ENCODE measurements at regions not wholly inside any gene's neighbourhood (a gene's known extent, or its start where the extent isn't known, plus 50 kb on each side); places are given as distances from the start of the nearest gene placed in this dataset.
"Not testable (repeated sequence)": the region's sequence is repeated elsewhere in the genome, so short reads cannot be mapped to it uniquely, and the experiment has no call there.

GRCh38 chr5:1626397-1626796, 102.6 kb upstream of the LPCAT1 start:
- not testable (repeated sequence) for DNase-seq

GRCh38 chr5:1619531-1619930, 95.8 kb upstream of the LPCAT1 start:
- DNase-seq: not testable (repeated sequence)

GRCh38 chr5:1618296-1618865, 94.6 kb upstream of the LPCAT1 start:
- DNase-seq: not testable (repeated sequence)

DNA sequence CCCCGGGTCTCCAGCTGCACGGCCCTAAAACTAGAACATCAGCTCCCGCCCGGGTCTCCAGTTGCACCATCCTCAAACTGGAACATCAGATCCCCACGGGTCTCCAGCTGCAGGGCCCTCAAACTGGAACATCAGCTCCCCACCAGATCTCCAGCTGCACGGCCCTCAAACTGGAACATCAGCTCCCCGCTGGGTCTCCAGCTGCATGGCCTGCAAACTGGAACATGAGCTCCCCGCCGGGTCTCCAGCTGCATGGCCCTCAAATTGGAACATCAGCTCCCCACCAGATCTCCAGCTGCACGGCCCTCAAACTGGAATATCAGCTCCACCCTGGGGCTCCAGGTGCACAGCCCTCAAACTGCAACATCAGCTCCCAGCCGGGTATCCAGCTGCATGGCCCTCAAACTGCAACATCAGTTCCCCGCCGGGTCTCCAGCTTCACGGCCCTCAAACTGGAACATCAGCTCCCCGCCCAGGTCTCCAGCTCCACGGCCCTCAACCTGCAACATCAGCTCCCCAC, 93.5 kb upstream of the LPCAT1 start:
- DNase-seq: not testable (repeated sequence)

GRCh38 chr5:1613515-1613914, 89.8 kb upstream of the LPCAT1 start:
- not testable (repeated sequence) for DNase-seq

GRCh38 chr5:1610526-1610925, 86.8 kb upstream of the LPCAT1 start:
- not testable (repeated sequence) for DNase-seq

DNA sequence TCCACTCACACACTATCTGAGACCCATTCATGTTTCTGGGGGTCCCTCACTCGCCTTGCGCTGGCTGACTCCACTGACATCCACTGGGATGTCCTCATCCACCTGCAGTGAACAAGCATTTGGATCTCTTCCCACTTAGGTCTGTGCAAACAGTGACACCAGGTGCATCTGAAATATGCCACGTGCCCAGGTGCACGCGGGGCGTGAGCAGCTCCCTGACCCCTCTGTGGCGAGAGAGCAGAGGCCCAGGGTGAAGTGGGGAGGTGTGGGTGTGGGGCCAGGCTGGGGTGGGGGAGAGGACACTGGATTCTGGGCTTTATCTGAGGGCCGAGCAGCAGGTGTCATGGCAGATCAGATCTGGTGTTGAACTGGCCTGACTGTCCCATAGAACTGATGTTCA, 85.4 kb upstream of the LPCAT1 start:
- not testable (repeated sequence) for DNase-seq

GRCh38 chr5:1608336-1608735, 84.6 kb upstream of the LPCAT1 start:
- not testable (repeated sequence) for DNase-seq

DNA sequence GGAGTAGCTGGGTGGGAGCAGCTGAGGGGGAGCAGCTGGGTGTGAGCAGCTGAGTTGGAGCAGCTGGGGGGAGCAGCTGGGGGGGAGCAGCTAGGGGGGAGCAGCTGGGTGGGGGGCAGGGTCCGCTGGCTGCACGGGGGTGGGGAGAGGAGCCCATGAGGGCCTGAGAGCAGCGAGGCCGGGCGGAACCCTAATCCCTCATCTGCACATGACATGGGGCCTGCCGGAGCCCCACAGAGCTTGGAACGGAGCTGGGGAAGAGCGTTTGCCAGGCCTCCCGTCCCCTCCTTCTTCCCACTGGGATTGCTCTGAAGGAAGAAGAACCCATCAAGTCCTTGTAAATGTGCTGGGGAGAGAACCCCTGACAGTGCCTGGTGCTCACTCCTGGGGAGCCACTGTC, 83.2 kb upstream of the LPCAT1 start:
- not testable (repeated sequence) for DNase-seq

DNA sequence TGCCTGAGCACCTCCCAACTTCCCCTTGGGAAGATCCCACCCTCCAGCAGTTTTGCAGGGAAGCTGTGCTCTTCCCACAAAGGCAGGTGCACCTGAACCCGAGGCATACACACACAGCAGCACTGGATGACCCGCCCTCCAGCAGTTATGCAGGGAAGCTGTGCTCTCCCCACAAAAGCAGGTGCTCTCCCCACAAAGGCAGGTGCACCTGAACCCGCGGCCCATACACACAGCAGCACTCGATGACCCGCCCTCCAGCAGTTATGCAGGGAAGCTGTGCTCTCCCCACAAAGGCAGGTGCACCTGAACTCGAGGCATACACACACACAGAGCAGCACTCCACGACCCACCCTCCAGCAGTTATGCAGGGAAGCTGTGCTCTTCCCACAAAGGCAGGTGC, 80.2 kb upstream of the LPCAT1 start:
- not testable (repeated sequence) for DNase-seq

DNA sequence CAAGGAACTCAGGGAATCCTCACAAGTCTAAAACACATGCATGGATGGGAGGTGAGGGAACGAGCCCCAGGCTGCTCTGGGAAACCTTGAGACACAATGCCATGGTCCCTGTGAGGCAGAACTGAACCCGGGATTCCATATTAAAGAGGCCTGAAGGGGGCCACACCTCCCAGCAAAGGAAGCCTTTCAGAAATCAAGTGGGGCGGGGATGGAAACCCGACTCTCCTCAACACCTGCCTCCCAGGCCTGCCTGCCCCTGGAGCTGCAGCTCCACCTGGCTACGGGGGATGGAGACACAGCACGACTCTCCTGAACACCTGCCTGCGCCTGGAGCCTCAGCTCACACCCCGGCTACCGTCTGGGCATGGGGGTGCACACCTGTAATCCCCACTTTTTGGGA, 77.8 kb upstream of the LPCAT1 start:
- not testable (repeated sequence) for DNase-seq

GRCh38 chr5:1598950-1599737, 75.4 kb upstream of the LPCAT1 start:
- DNase-seq: not testable (repeated sequence)

DNA sequence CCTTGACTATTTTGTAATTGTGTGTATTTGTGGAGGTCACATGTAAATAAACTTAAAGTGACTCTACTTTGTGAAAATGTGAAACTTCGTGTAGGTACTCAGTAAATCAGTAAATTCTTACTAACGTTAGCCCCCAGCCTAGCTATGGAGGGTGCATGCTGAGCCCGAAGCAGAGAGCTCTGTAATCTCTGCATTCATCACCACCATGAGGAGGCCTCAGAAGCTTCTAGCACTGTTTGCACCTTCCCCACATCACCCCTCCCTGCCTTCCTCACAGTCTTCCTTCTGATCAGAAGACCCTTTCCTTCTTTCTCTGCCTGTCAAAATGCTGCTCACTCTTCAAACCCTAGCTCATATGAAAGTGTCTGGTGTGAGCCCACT, 73.3 kb upstream of the LPCAT1 start:
- not testable (repeated sequence) for DNase-seq

GRCh38 chr5:1596462-1597092, 72.8 kb upstream of the LPCAT1 start:
- DNase-seq: not testable (repeated sequence)

DNA sequence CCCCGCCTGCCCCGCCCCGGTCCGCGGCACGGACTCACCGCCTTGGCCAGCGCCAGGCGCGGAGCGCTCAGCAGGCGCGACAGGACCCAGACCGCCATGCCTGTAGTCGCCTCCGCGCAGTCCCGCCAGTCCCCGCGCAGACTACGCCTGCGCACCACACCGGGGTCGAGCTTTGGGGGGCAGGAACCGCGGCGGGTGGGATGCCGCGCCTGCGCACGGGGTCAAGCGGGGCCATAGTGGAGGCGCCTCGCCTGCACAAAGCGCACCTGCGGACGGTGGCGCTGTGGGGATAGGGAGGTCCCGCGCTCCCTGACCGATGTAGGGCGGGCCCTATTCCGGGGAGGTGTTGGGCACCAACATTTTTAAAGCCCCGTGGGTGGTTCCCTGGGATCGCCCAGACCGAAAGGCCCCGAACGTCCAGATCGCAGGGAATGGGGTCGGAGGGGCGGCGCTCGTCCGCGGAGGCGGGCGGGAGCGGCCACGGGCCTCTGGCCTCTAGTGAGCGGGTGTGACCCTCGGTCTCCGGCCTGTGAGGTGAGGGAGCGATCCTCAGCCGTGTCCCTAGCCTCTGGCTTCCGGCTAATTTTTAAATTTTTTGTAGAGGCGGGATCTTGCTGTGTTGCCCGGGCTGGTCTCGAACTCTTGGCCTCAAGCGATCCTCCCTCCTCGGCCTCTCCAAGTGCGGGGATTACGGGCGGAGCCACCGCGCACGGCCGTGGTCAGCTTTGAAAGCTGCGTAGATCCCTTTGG, 70.8 kb upstream of the LPCAT1 start:
- peak; percentile 4 for DNase-seq

- no peak for DNase-seq
Measured at GRCh38 chr5:1593903-1594356, 70.2 kb upstream of the LPCAT1 start.

GRCh38 chr5:1588071-1588694, 64.4 kb upstream of the LPCAT1 start:
- DNase-seq: not testable (repeated sequence)

DNA sequence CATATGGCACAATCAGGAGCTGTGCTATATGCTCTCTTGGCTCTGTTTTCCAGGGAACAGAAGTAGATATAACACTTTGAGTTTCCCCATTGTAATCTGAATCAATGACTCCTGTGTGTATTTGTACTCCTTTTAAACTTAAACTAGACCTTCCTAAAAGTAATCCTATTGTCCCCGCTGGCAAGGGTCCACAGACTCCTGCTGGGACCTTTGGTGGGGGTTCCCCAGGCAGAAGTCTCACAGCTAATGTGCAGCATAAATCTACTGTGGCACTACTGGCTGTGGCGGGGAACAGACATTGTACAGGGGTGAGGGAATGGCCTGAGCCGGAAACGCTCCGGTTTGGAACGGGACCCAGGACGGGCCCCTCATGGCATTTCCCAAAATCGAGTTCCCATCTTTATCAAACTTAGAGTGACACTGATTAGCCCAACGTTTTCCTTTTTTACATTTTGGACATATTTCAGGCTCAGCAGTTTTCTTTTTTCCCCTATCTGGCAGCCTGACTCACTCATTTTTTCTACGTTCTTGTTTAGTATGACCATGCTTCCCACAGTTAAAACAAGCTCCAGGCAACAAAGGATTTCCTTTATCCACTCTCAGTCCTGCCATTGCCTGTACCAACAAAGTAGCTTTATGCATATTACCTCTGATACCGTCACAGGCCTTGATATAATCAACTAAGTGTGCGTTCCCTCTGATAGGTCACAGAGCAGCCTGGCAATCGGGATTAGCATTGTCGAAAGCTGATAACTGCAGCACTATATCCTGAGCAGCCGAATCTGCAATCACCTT, 59.5 kb upstream of the LPCAT1 start:
- DNase-seq: not testable (repeated sequence)

DNA sequence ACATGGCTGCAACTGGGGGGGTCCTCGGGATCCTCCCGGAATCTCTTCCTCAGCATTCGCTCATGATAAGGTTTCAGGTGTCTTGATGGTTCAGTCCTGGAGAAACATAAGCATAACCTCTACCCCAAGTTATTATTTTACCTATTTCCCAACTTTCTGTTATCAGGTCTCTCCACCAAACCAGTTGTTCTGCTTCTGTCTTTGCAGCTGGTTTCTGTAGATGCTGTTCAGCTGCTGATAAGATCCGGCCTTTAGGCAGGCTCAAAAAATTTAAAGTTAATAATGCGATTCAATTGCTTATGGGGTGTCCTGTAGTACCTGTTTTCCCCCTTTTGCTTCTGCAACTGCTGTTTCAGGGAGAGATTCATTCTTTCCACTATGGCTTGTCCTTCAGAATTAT, 55.6 kb upstream of the LPCAT1 start:
- not testable (repeated sequence) for DNase-seq

DNA sequence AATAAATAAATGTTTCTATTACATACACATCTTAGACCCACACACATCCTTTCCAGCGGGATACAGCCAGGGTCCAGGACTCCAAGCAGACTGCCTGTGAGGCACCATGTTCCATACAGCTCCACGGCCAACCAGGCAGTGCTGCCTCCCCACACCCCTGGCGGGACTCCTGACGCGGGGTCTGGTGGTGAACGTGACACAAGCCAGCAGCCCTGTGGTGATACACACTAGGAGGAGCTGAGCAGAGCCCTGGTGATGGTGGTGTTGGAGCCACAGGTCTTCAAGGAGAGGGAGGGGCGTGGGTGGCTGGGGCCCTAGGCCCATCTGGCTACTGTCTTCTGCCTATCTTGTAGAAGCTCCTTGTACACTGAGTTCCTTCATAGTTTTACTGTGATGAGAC, 53.1 kb upstream of the LPCAT1 start:
- DNase-seq: not testable (repeated sequence)

DNA sequence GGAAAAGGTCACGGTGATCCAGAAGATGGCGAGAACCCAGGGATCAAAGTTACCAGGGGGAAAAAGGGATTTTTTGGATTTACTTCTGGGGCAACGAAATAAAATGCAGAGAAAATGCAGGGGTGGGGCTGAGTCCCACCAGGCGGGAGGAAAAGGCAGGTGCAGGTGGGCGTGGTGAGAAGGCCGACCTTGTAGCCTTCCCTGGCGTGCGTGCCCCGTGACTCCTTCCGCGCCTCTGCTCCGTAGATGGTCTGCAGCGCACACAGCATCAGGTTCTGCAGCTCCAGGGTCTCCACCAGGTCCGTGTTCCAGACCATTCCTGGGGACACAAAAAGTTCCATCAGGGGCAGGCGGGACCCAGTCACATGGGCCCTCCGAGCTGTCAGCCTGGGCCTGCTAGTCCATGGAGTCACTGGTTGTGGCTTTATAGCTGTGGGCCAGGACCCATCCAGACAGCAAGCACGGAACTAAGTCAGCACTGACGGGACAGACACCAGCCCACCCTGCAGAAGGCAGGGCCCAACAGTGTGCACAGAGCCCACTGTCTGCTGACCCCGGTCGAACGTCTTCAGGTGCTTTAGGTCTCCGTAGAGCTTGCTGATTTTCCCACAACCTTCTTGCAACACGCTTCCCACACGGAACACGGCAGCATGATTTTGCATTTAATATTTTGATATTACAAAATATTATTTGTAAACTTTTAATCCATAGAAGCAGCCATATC, 52.4 kb upstream of the LPCAT1 start:
- DNase-seq: not testable (repeated sequence)

Measured in GOT3 (cell line).